GM12878 (cell line): ENCODE measurements at regions not wholly inside any gene's neighbourhood (a gene's known extent, or its start where the extent isn't known, plus 50 kb on each side); places are given as distances from the start of the nearest gene placed in this dataset.

Experiments used
- ATAC-seq: fragments of 200-7000 bp; cut with Tn5 transposase; 3 replicates; pipeline ENCODE4 v1.9.1; 2020; ENCODE audit warnings: mild to moderate bottlenecking, moderate library complexity
- BruUV-seq: library from RNA; stranded (reverse); fragments of 400-500 nt; replicated peaks from 2 replicates; lab custom pipeline; 2021; lab: Mats Ljungman, UMichigan
- CTCF ChIA-PET: fragments of 300-600 bp; sonication (Branson Sonifier 250); formaldehyde crosslinking; extraction: SDS; loops from one replicate; lab custom pipeline; 2021; ENCODE audit warnings: inconsistent platforms; lab: Yijun Ruan, JAX
- POLR2A ChIA-PET: fragments of 350-600 bp; formaldehyde crosslinking; extraction: SDS; loops from one replicate; lab custom pipeline; 2021; ENCODE audit warnings: inconsistent platforms; lab: Charles Lee
- RAD21 ChIA-PET: fragments of 300-600 bp; sonication (Branson Sonifier 250); formaldehyde crosslinking; loops from one replicate; lab custom pipeline; 2023; ENCODE audit warnings: antibody characterized with exemption; ENCODE audit not compliant: unreplicated experiment; lab: Charles Lee
- SMC1A ChIA-PET: fragments of 300-600 bp; sonication (Branson Sonifier 250); formaldehyde crosslinking; loops from one replicate; lab custom pipeline; 2023; ENCODE audit not compliant: unreplicated experiment, uncharacterized antibody; lab: Charles Lee
- DNase-seq: peaks from one replicate; pipeline ENCODE4 v3.0.0-alpha.2; 2011; ENCODE audit warnings: low read depth, low spot score
- FAIRE-seq: peaks from 3 replicates; lab custom pipeline; 2011; peaks lifted over from hg19 to GRCh38; lab: Jason Lieb, UNC
- H2AFZ ChIP-seq: 2 replicates; pipeline ENCODE4 v1.6.0; 2011; ENCODE audit warnings: low read depth, low read length, control low read depth; ENCODE audit not compliant: control insufficient read depth
- H3K27ac ChIP-seq: 2 replicates; pipeline ENCODE4 v1.5.1; 2011; ENCODE audit warnings: control low read depth; ENCODE audit not compliant: control insufficient read depth, insufficient read depth
- H3K27me3 ChIP-seq, 2 experiments: replicated peaks in 1 of 2; 2 replicates each; pipeline versions ENCODE4 v1.6.0 to v1.6.1; 2011; ENCODE audit warnings: low read length in 1 of 2; ENCODE audit not compliant: control insufficient read depth in 2 of 2, insufficient read depth in 2 of 2
- H3K36me3 ChIP-seq, 2 experiments: 2 replicates each; pipeline ENCODE4 v1.5.1; 2011; ENCODE audit warnings: low read length in 1 of 2; ENCODE audit not compliant: control insufficient read depth in 2 of 2, insufficient read depth in 2 of 2
- H3K4me1 ChIP-seq: 2 replicates; pipeline ENCODE4 v1.6.1; 2011; ENCODE audit warnings: mild to moderate bottlenecking, low read length, moderate library complexity, mixed read lengths; ENCODE audit not compliant: control insufficient read depth, insufficient read depth
- H3K4me2 ChIP-seq: 2 replicates; pipeline ENCODE4 v1.6.0; 2011; ENCODE audit warnings: control low read depth; ENCODE audit not compliant: control insufficient read depth, insufficient read depth
- H3K4me3 ChIP-seq: fragments of 200-600 bp; sonication (generic); 2 replicates; pipeline ENCODE4 v1.5.1; 2016
- H3K79me2 ChIP-seq: 2 replicates; pipeline ENCODE4 v1.6.0; 2011; ENCODE audit warnings: low read length; ENCODE audit not compliant: control insufficient read depth, insufficient read depth
- H3K9ac ChIP-seq: 2 replicates; pipeline ENCODE4 v1.8.0; 2011; ENCODE audit warnings: low read length, control low read depth, mixed read lengths; ENCODE audit not compliant: control insufficient read depth, insufficient read depth
- H3K9me3 ChIP-seq: replicated peaks from 3 replicates; pipeline ENCODE4 v1.5.1; 2011; ENCODE audit warnings: mild to moderate bottlenecking, low read length; ENCODE audit not compliant: control insufficient read depth, insufficient read depth
- H4K20me1 ChIP-seq: 2 replicates; pipeline ENCODE4 v1.6.0; 2011; ENCODE audit not compliant: control insufficient read depth, insufficient read depth
- ASH2L ChIP-seq: fragments of 300-600, 200-600 bp; sonication (generic); IDR thresholded peaks from 2 replicates; pipeline ENCODE4 v1.6.1; 2017; ENCODE audit warnings: low read depth, mild to moderate bottlenecking, borderline replicate concordance
- ATF7 ChIP-seq: fragments of 450-650 bp; IDR thresholded peaks from 2 replicates; pipeline ENCODE4 v1.6.1; 2016; ENCODE audit warnings: low read depth, mild to moderate bottlenecking
- CBFB ChIP-seq: IDR thresholded peaks from 2 replicates; pipeline ENCODE4 v1.6.1; 2016; ENCODE audit warnings: antibody characterized with exemption, low read depth
- CBX3 ChIP-seq: fragments of 200-600 bp; sonication (generic); IDR thresholded peaks from 2 replicates; pipeline ENCODE4 v1.6.1; 2016; ENCODE audit warnings: low read depth, borderline replicate concordance
- CHD1 ChIP-seq: IDR thresholded peaks from 2 replicates; pipeline ENCODE4 v1.6.1; 2012; ENCODE audit warnings: low read depth, low read length, improper control_type of control experiment
- CREB1 ChIP-seq: IDR thresholded peaks from 2 replicates; pipeline ENCODE4 v1.6.1; 2012; ENCODE audit warnings: low read depth, mild to moderate bottlenecking, inconsistent platforms
- MEF2A ChIP-seq: IDR thresholded peaks from 2 replicates; pipeline ENCODE4 v1.6.1; 2011; ENCODE audit warnings: low read depth, mild to moderate bottlenecking, low read length, moderate library complexity; ENCODE audit not compliant: insufficient read depth
- MTA3 ChIP-seq: IDR thresholded peaks from 2 replicates; pipeline ENCODE4 v1.6.1; 2012; ENCODE audit warnings: low read length, inconsistent platforms, borderline replicate concordance
- SMAD1 ChIP-seq: fragments of 450-650 bp; IDR thresholded peaks from 2 replicates; pipeline ENCODE4 v1.6.1; 2018; ENCODE audit warnings: mild to moderate bottlenecking, low read depth; ENCODE audit not compliant: partially characterized antibody
- SMAD5 ChIP-seq: IDR thresholded peaks from 2 replicates; pipeline ENCODE4 v1.6.1; 2016; ENCODE audit warnings: antibody characterized with exemption, low read depth
- SMC3 ChIP-seq: IDR thresholded peaks from 2 replicates; pipeline ENCODE4 v1.6.1; 2011; ENCODE audit warnings: low read length, improper control_type of control experiment, borderline replicate concordance
- ZBED1 ChIP-seq: IDR thresholded peaks from 2 replicates; pipeline ENCODE4 v1.6.1; 2016; ENCODE audit warnings: borderline replicate concordance
- ZNF274 ChIP-seq: IDR thresholded peaks from one replicate; pipeline ENCODE4 v1.8.0; 2011; ENCODE audit not compliant: insufficient read length, insufficient read depth
- ZSCAN29 ChIP-seq: fragments of 450-650 bp; IDR thresholded peaks from 2 replicates; pipeline ENCODE4 v1.6.1; 2017; ENCODE audit warnings: mild to moderate bottlenecking, moderate library complexity
- WGBS: methylation state at CpG from one replicate; pipeline ENCODE4 v1.1.6; 2016; ENCODE audit warnings: low lambda C conversion rate; ENCODE audit not compliant: insufficient replicate concordance, insufficient coverage; ENCODE audit errors: missing lambda C conversion rate; 5-methylcytosine and 5-hydroxymethylcytosine counted together
- in situ Hi-C: fragments of 300-500 bp; cut with MboI; formaldehyde crosslinking; loops from 9 replicates; pipeline ENCODE4 v1.14.3; 2018; ENCODE audit warnings: mixed read lengths
- intact Hi-C: fragments of 100-400 bp; cut with micrococcal nuclease; formaldehyde crosslinking; loops from one replicate; pipeline ENCODE4 v1.14.2; 2022; ENCODE audit not compliant: unreplicated experiment
- TF ChIP-seq, protein P1 (sequence below): fragments of 150-350 bp; IDR thresholded peaks from 2 replicates; pipeline ENCODE4 v1.6.1; 2014; ENCODE audit warnings: mild to moderate bottlenecking, low read depth, low read length
- TF ChIP-seq, protein P2 (sequence below): IDR thresholded peaks from 2 replicates; pipeline ENCODE4 v1.6.1; 2011; ENCODE audit warnings: borderline replicate concordance, low read depth, mild to moderate bottlenecking, moderate library complexity, low read length; ENCODE audit not compliant: insufficient read depth, poor library complexity, severe bottlenecking
- TF ChIP-seq, protein P3 (sequence below): IDR thresholded peaks from 2 replicates; pipeline ENCODE4 v1.6.1; 2012; ENCODE audit warnings: improper control_type of control experiment, low read depth, low read length; ENCODE audit not compliant: insufficient replicate concordance

- POLR2A ChIA-PET: no interaction called here
- no TSS peak for BruUV-seq
- FAIRE-seq: no peak
These were observed 510.5 kb upstream of the CBLB start for GRCh38 chr3:106379251-106379750.

More at GRCh38 chr3:106379251-106379750, 510.5 kb upstream of the CBLB start:
- SMC1A ChIA-PET: interaction anchor here (0.6 to 1.6 kb wide), 5 partner anchors 12 to 35 kb away, joined by 3 to 7 read pairs (median 5); no protein-coding TSS in a partner anchor
- ATAC-seq: no peak
- no peak for TF ChIP-seq CREB1
- no peak for TF ChIP-seq ZBED1
- TF ChIP-seq ATF7: no peak
- TF ChIP-seq MEF2A: no peak
- TF ChIP-seq SMC3: no peak
- no peak for TF ChIP-seq SMAD5
- no peak for TF ChIP-seq ASH2L
- TF ChIP-seq, protein P1, sequence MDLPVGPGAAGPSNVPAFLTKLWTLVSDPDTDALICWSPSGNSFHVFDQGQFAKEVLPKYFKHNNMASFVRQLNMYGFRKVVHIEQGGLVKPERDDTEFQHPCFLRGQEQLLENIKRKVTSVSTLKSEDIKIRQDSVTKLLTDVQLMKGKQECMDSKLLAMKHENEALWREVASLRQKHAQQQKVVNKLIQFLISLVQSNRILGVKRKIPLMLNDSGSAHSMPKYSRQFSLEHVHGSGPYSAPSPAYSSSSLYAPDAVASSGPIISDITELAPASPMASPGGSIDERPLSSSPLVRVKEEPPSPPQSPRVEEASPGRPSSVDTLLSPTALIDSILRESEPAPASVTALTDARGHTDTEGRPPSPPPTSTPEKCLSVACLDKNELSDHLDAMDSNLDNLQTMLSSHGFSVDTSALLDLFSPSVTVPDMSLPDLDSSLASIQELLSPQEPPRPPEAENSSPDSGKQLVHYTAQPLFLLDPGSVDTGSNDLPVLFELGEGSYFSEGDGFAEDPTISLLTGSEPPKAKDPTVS: no peak
- no peak for TF ChIP-seq SMAD1
- TF ChIP-seq ZSCAN29: no peak
- TF ChIP-seq CBX3: no peak
- no peak for TF ChIP-seq MTA3
- no peak for TF ChIP-seq ZNF274
- TF ChIP-seq, protein P2, sequence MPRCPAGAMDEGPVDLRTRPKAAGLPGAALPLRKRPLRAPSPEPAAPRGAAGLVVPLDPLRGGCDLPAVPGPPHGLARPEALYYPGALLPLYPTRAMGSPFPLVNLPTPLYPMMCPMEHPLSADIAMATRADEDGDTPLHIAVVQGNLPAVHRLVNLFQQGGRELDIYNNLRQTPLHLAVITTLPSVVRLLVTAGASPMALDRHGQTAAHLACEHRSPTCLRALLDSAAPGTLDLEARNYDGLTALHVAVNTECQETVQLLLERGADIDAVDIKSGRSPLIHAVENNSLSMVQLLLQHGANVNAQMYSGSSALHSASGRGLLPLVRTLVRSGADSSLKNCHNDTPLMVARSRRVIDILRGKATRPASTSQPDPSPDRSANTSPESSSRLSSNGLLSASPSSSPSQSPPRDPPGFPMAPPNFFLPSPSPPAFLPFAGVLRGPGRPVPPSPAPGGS: no peak
- no peak for TF ChIP-seq CHD1
- no peak for TF ChIP-seq CBFB
- TF ChIP-seq, protein P3, sequence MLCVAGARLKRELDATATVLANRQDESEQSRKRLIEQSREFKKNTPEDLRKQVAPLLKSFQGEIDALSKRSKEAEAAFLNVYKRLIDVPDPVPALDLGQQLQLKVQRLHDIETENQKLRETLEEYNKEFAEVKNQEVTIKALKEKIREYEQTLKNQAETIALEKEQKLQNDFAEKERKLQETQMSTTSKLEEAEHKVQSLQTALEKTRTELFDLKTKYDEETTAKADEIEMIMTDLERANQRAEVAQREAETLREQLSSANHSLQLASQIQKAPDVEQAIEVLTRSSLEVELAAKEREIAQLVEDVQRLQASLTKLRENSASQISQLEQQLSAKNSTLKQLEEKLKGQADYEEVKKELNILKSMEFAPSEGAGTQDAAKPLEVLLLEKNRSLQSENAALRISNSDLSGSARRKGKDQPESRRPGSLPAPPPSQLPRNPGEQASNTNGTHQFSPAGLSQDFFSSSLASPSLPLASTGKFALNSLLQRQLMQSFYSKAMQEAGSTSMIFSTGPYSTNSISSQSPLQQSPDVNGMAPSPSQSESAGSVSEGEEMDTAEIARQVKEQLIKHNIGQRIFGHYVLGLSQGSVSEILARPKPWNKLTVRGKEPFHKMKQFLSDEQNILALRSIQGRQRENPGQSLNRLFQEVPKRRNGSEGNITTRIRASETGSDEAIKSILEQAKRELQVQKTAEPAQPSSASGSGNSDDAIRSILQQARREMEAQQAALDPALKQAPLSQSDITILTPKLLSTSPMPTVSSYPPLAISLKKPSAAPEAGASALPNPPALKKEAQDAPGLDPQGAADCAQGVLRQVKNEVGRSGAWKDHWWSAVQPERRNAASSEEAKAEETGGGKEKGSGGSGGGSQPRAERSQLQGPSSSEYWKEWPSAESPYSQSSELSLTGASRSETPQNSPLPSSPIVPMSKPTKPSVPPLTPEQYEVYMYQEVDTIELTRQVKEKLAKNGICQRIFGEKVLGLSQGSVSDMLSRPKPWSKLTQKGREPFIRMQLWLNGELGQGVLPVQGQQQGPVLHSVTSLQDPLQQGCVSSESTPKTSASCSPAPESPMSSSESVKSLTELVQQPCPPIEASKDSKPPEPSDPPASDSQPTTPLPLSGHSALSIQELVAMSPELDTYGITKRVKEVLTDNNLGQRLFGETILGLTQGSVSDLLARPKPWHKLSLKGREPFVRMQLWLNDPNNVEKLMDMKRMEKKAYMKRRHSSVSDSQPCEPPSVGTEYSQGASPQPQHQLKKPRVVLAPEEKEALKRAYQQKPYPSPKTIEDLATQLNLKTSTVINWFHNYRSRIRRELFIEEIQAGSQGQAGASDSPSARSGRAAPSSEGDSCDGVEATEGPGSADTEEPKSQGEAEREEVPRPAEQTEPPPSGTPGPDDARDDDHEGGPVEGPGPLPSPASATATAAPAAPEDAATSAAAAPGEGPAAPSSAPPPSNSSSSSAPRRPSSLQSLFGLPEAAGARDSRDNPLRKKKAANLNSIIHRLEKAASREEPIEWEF: no peak
- Histone ChIP-seq H3K27ac (no peak overlapping the region), H3K27me3 (no peaks in the 10 kb centered on the region), H3K36me3 (no peaks in the 10 kb centered on the region), H3K79me2 (no peaks in the 10 kb centered on the region), H2AFZ (no peak overlapping the region), H3K9ac (no peak overlapping the region), H3K4me2 (no peak overlapping the region), H4K20me1 (no peaks in the 10 kb centered on the region), H3K4me1 (no peaks in the 10 kb centered on the region), H3K9me3 (no peaks in the 10 kb centered on the region), H3K4me3 (no peak overlapping the region)
- DNase-seq: no peak
- intact Hi-C loops: no loop called here
- RAD21 ChIA-PET: no interaction called here
- CTCF ChIA-PET: interaction anchor here (0.6 to 1.8 kb wide), 4 partner anchors 10 to 839 kb away, joined by 3 to 8 read pairs (median 4); no protein-coding TSS in a partner anchor
- in situ Hi-C loops: no loop called here
- 83% methylated on average over 6 of the region's 6 CpGs for WGBS
